ENCODE measurements at regions not wholly inside any gene's neighbourhood (a gene's known extent, or its start where the extent isn't known, plus 50 kb on each side); places are given as distances from the start of the nearest gene placed in this dataset.

GRCh38 chr11:86193297-86194095 is 51.1 kb upstream of the EED start:
- DNase-seq: peak; percentile 65

- DNase-seq: no peak
Observed at GRCh38 chr11:86192519-86193257, 51.9 kb upstream of the EED start.

- DNase-seq: no peak
Observed at GRCh38 chr11:86191874-86192273, 52.7 kb upstream of the EED start.

- DNase-seq: no peak
Observed at GRCh38 chr11:86187027-86187426, 57.5 kb upstream of the EED start.

GRCh38 chr11:86186386-86186785 is 58.2 kb upstream of the EED start:
- DNase-seq: no peak

GRCh38 chr11:86185381-86185750 is 59.2 kb upstream of the EED start:
- DNase-seq: no peak

GRCh38 chr11:86184728-86185380 is 59.7 kb upstream of the EED start:
- no peak for DNase-seq

- no peak for DNase-seq
Observed at GRCh38 chr11:86183694-86184093, 60.9 kb upstream of the EED start.

GRCh38 chr11:86182976-86183584 is 61.5 kb upstream of the EED start:
- peak; percentile 58 for DNase-seq

- no peak for DNase-seq
Observed at GRCh38 chr11:86181379-86181778, 63.2 kb upstream of the EED start.

- no peak for DNase-seq
Observed at GRCh38 chr11:86180851-86181250, 63.7 kb upstream of the EED start.

- peak; percentile 69 for DNase-seq
Observed at GRCh38 chr11:86180423-86180822, 64.1 kb upstream of the EED start.

GRCh38 chr11:86179646-86180064 is 64.9 kb upstream of the EED start:
- DNase-seq: no peak

- DNase-seq: no peak
Observed at GRCh38 chr11:86177302-86177701, 67.3 kb upstream of the EED start.

- no peak for DNase-seq
Observed at GRCh38 chr11:86176165-86176884, 68.2 kb upstream of the EED start.

GRCh38 chr11:86175626-86176025 is 68.9 kb upstream of the EED start:
- DNase-seq: no peak

- no peak for DNase-seq
Observed at GRCh38 chr11:86175191-86175590, 69.4 kb upstream of the EED start.

- DNase-seq: no peak
Observed at GRCh38 chr11:86174101-86175046, 70.2 kb upstream of the EED start.

GRCh38 chr11:86172894-86173293 is 71.7 kb upstream of the EED start:
- DNase-seq: no peak

GRCh38 chr11:86171627-86172026 is 72.9 kb upstream of the EED start:
- no peak for DNase-seq

- no peak for DNase-seq
Observed at GRCh38 chr11:86167499-86168164, 76.9 kb upstream of the EED start.

Data from GDM1 (cell line).